Caco-2 (cell line): ENCODE measurements at regions not wholly inside any gene's neighbourhood (a gene's known extent, or its start where the extent isn't known, plus 50 kb on each side); places are given as distances from the start of the nearest gene placed in this dataset.

Experiments
- BruUV-seq: library from RNA; stranded (reverse); fragments of 400-500 nt; replicated peaks from 2 replicates; lab custom pipeline; 2021; lab: Mats Ljungman, UMichigan
- CTCF ChIA-PET: fragments of 300-600 bp; sonication (Branson Sonifier 250); formaldehyde crosslinking; loops from one replicate; lab custom pipeline; 2022; ENCODE audit warnings: antibody characterized with exemption; lab: Charles Lee
- POLR2A ChIA-PET: fragments of 300-600 bp; sonication (Branson Sonifier 250); formaldehyde crosslinking; loops from one replicate; lab custom pipeline; 2022; ENCODE audit warnings: antibody characterized with exemption; lab: Charles Lee
- DNase-seq, 2 experiments: peaks; one replicate each; pipeline versions ENCODE4 v3.0.0 to v3.0.0-alpha.2; 2020 to 2022
- H3K27me3 ChIP-seq: replicated peaks from 2 replicates; pipeline ENCODE4 v1.6.0; 2011; ENCODE audit warnings: low read length; ENCODE audit not compliant: control insufficient read depth, insufficient read depth
- H3K36me3 ChIP-seq: 2 replicates; pipeline ENCODE4 v1.5.1; 2011; ENCODE audit warnings: low read length; ENCODE audit not compliant: control insufficient read depth, insufficient read depth
- H3K4me1 ChIP-seq: fragments of 250-450 bp; sonication (Bioruptor Pico); 2 replicates; pipeline ENCODE4 v1.5.1; 2020; ENCODE audit warnings: mild to moderate bottlenecking
- H3K4me3 ChIP-seq: 2 replicates; pipeline ENCODE4 v1.5.1; 2011; ENCODE audit warnings: low read depth, mild to moderate bottlenecking, control low read depth, low read length
- H3K9me3 ChIP-seq: fragments of 250-450 bp; sonication (Bioruptor Pico); 2 replicates; pipeline ENCODE4 v1.5.1; 2020; ENCODE audit warnings: mild to moderate bottlenecking, moderate library complexity
- H3K27ac Mint-ChIP-seq: one replicate; pipeline ENCODE4 v1.8.0; 2022; ENCODE audit warnings: mixed read lengths; ENCODE audit not compliant: unreplicated experiment
- H3K27me3 Mint-ChIP-seq: one replicate; pipeline ENCODE4 v1.8.0; 2022; ENCODE audit warnings: mixed read lengths; ENCODE audit not compliant: insufficient read depth, unreplicated experiment
- H3K36me3 Mint-ChIP-seq: one replicate; pipeline ENCODE4 v1.8.0; 2022; ENCODE audit warnings: mild to moderate bottlenecking, mixed read lengths; ENCODE audit not compliant: insufficient read depth, unreplicated experiment
- H3K4me1 Mint-ChIP-seq: one replicate; pipeline ENCODE4 v1.8.0; 2022; ENCODE audit warnings: low read depth, mixed read lengths; ENCODE audit not compliant: unreplicated experiment
- H3K4me3 Mint-ChIP-seq: one replicate; pipeline ENCODE4 v1.8.0; 2022; ENCODE audit warnings: mild to moderate bottlenecking, moderate library complexity, mixed read lengths; ENCODE audit not compliant: unreplicated experiment
- H3K9me3 Mint-ChIP-seq: one replicate; pipeline ENCODE4 v1.8.0; 2022; ENCODE audit warnings: mixed read lengths; ENCODE audit not compliant: unreplicated experiment
- intact Hi-C: fragments of 100-400 bp; cut with micrococcal nuclease; formaldehyde crosslinking; loops from one replicate; pipeline ENCODE4 v1.10.0; 2022; ENCODE audit not compliant: unreplicated experiment
- TF ChIP-seq, protein P1 (sequence below), 2 experiments: fragments of 200-600 bp in 1 of 2; IDR thresholded peaks; 1 replicate in 1 of 2; 2 replicates in 1 of 2; pipeline versions ENCODE4 v1.5.1 to v1.8.0; 2011 to 2022; ENCODE audit warnings: antibody characterized with exemption in 1 of 2, control low read depth in 1 of 2, inconsistent platforms in 1 of 2, low read depth in 1 of 2, low read length in 1 of 2, mild to moderate bottlenecking in 1 of 2, moderate library complexity in 1 of 2; ENCODE audit not compliant: insufficient read depth in 1 of 2, severe bottlenecking in 1 of 2, unreplicated experiment in 1 of 2

DNA sequence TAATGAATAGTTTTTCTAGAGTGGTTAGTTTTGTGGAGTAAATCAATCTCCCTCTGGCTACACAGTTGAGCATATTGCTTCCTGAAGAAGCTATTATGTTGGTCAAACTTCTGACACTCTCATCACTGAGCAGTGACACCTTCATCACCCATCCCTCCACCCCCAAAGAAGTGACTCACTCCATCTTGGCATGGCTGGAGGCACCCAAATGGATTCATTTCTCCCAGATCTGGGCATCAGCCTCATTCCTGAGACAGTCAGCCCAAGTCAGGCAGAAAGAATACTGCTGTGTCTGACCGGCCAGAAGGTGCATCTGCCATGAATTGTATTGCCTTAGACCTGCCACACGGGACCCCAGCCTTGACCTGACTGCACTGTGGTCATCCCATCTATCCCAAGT, 117.0 kb upstream of the HABP2 start:
- H3K27me3 Mint-ChIP-seq, result no peaks in the 10 kb centered on the region
- peaks cover 18% of the 10 kb centered on the region for H3K4me1 ChIP-seq
- no peaks in the 10 kb centered on the region for H3K36me3 ChIP-seq
- no peak overlapping the region for H3K4me3 Mint-ChIP-seq
- BruUV-seq, result no TSS peak
- peaks cover 10% of the 10 kb centered on the region for H3K4me1 Mint-ChIP-seq
- TF ChIP-seq, protein P1, sequence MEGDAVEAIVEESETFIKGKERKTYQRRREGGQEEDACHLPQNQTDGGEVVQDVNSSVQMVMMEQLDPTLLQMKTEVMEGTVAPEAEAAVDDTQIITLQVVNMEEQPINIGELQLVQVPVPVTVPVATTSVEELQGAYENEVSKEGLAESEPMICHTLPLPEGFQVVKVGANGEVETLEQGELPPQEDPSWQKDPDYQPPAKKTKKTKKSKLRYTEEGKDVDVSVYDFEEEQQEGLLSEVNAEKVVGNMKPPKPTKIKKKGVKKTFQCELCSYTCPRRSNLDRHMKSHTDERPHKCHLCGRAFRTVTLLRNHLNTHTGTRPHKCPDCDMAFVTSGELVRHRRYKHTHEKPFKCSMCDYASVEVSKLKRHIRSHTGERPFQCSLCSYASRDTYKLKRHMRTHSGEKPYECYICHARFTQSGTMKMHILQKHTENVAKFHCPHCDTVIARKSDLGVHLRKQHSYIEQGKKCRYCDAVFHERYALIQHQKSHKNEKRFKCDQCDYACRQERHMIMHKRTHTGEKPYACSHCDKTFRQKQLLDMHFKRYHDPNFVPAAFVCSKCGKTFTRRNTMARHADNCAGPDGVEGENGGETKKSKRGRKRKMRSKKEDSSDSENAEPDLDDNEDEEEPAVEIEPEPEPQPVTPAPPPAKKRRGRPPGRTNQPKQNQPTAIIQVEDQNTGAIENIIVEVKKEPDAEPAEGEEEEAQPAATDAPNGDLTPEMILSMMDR (IDR thresholded peaks at IDR 0.05; ENCODE audit: insufficient read depth in 1 of 2, low read depth in 1 of 2, low read length in 1 of 2, severe bottlenecking in 1 of 2, unreplicated experiment in 1 of 2), result no peak
- H3K27ac Mint-ChIP-seq, result no peak overlapping the region
- peaks cover 6% of the 10 kb centered on the region for H3K9me3 ChIP-seq
- intact Hi-C loops, result no loop called here
- no peaks in the 10 kb centered on the region for H3K27me3 ChIP-seq
- H3K9me3 Mint-ChIP-seq, result peaks cover 14% of the 10 kb centered on the region
- POLR2A ChIA-PET, result no interaction called here
- DNase-seq, result no peak
- CTCF ChIA-PET, result no interaction called here
- no peak overlapping the region for H3K4me3 ChIP-seq
- no peaks in the 10 kb centered on the region for H3K36me3 Mint-ChIP-seq

DNA sequence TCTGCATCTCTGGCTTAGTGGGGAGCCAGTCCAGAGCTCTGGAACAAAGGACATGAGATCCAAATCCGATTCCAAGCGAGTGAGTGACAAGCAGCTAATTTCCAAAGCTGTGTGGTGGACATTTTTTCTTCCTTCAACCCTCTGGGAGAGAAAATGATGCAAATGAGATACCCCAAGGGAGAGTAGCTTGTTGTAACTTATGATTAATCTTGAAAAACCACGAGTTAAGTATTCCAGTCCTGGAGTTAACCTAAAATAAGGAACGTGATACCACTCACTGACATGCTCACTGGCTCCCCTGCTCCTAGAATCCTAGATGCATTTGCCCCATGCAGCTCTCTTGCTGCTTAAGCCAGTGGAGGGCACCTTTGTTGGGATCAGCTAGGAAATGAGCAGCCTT, 116.0 kb upstream of the HABP2 start:
- Mint-ChIP-seq H3K27me3 (no peaks in the 10 kb centered on the region), H3K9me3 (peaks cover 11% of the 10 kb centered on the region), H3K36me3 (no peaks in the 10 kb centered on the region), H3K27ac (no peak overlapping the region), H3K4me3 (no peak overlapping the region), H3K4me1 (peaks cover 10% of the 10 kb centered on the region)
- Histone ChIP-seq H3K4me1 (peaks cover 18% of the 10 kb centered on the region), H3K36me3 (no peaks in the 10 kb centered on the region), H3K9me3 (peaks cover 6% of the 10 kb centered on the region), H3K27me3 (no peaks in the 10 kb centered on the region), H3K4me3 (no peak overlapping the region)
- no TSS peak for BruUV-seq
- intact Hi-C loops, result no loop called here
- TF ChIP-seq, protein P1 (IDR thresholded peaks at IDR 0.05; ENCODE audit: insufficient read depth in 1 of 2, low read depth in 1 of 2, low read length in 1 of 2, severe bottlenecking in 1 of 2, unreplicated experiment in 1 of 2), result no peak
- ChIA-PET CTCF (no interaction called here), POLR2A (no interaction called here)
- DNase-seq, result no peak

DNA sequence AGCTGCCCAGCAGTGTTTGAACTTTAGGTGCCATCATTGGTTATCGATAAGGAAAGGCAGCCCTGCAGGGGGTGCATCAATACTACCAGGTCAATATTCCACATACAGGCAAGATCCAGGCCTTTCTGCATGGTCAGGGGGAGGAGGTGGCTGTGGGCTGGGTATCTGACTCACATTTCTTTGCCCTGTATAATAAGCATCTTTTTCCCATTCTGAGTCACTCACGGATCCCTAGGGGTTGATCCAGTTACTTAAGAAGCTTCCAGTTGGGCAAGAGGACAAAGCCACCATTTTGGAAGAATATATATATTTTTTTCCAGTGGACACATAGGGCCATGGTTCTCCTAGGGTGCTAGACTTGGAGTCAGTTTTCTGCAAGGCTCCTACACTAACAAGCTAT, 114.2 kb upstream of the HABP2 start:
- no peak overlapping the region for H3K27ac Mint-ChIP-seq
- CTCF ChIA-PET, result no interaction called here
- TF ChIP-seq, protein P1 (IDR thresholded peaks at IDR 0.05; ENCODE audit: insufficient read depth in 1 of 2, low read depth in 1 of 2, low read length in 1 of 2, severe bottlenecking in 1 of 2, unreplicated experiment in 1 of 2), result no peak
- H3K4me3 Mint-ChIP-seq, result no peak overlapping the region
- no TSS peak for BruUV-seq
- peaks cover 18% of the 10 kb centered on the region for H3K4me1 ChIP-seq
- H3K9me3 Mint-ChIP-seq, result peaks cover 6% of the 10 kb centered on the region
- no peak for DNase-seq
- no peaks in the 10 kb centered on the region; the same call in 1 of the 2 replicates for H3K9me3 ChIP-seq
- no peaks in the 10 kb centered on the region for H3K36me3 Mint-ChIP-seq
- no peaks in the 10 kb centered on the region for H3K27me3 Mint-ChIP-seq
- intact Hi-C loops, result no loop called here
- peaks cover 9% of the 10 kb centered on the region for H3K4me1 Mint-ChIP-seq
- no peak overlapping the region for H3K4me3 ChIP-seq
- POLR2A ChIA-PET, result no interaction called here
- H3K27me3 ChIP-seq, result no peaks in the 10 kb centered on the region
- H3K36me3 ChIP-seq, result no peaks in the 10 kb centered on the region
